Trophoblast cell (in vitro differentiated cells and primary cell): ENCODE measurements at regions not wholly inside any gene's neighbourhood (a gene's known extent, or its start where the extent isn't known, plus 50 kb on each side); places are given as distances from the start of the nearest gene placed in this dataset.
"Not testable (repeated sequence)": the region's sequence is repeated elsewhere in the genome, so short reads cannot be mapped to it uniquely, and the experiment has no call there.

Source experiments
- DNase-seq, 2 donors: peaks; one replicate each; pipeline ENCODE4 v3.0.0-alpha.2; 2016
- H2AFZ ChIP-seq: 2 replicates; pipeline ENCODE4 v1.6.1; 2013; ENCODE audit warnings: low read length, moderate library complexity, mild to moderate bottlenecking; ENCODE audit not compliant: insufficient read depth, poor library complexity
- H2AK5ac ChIP-seq: 2 replicates; pipeline ENCODE4 v1.6.1; 2013; ENCODE audit warnings: mild to moderate bottlenecking, low read length
- H2BK120ac ChIP-seq: 2 replicates; pipeline ENCODE4 v1.6.1; 2013; ENCODE audit warnings: low read length, mild to moderate bottlenecking, moderate library complexity; ENCODE audit not compliant: insufficient read depth, poor library complexity
- H2BK12ac ChIP-seq: 2 replicates; pipeline ENCODE4 v1.6.1; 2013; ENCODE audit warnings: mild to moderate bottlenecking, low read length, moderate library complexity
- H2BK5ac ChIP-seq: 2 replicates; pipeline ENCODE4 v1.6.1; 2013; ENCODE audit warnings: low read length, low read depth, moderate library complexity, mild to moderate bottlenecking; ENCODE audit not compliant: poor library complexity
- H3K14ac ChIP-seq: 2 replicates; pipeline ENCODE4 v1.6.1; 2013; ENCODE audit warnings: mild to moderate bottlenecking, low read length
- H3K18ac ChIP-seq: 2 replicates; pipeline ENCODE4 v1.6.1; 2013; ENCODE audit warnings: mild to moderate bottlenecking, low read length
- H3K23ac ChIP-seq: 2 replicates; pipeline ENCODE4 v1.6.1; 2013; ENCODE audit warnings: low read length
- H3K27ac ChIP-seq: 2 replicates; pipeline ENCODE4 v1.5.1; 2013; ENCODE audit warnings: low read depth, mild to moderate bottlenecking, inconsistent platforms, low read length, moderate library complexity
- H3K27me3 ChIP-seq: 2 replicates; pipeline ENCODE4 v1.6.1; 2013; ENCODE audit warnings: inconsistent platforms, mild to moderate bottlenecking, low read length, moderate library complexity; ENCODE audit not compliant: insufficient read depth
- H3K36me3 ChIP-seq, 2 experiments: 1 replicate in 1 of 2; 2 replicates in 1 of 2; pipeline ENCODE4 v1.6.1; 2013; ENCODE audit warnings: low read length in 2 of 2, mild to moderate bottlenecking in 2 of 2, moderate library complexity in 1 of 2; ENCODE audit not compliant: insufficient read depth in 2 of 2, control insufficient read depth in 1 of 2
- H3K4ac ChIP-seq: 2 replicates; pipeline ENCODE4 v1.6.1; 2013; ENCODE audit warnings: low read depth, mild to moderate bottlenecking, low read length, moderate library complexity
- H3K4me1 ChIP-seq, 2 experiments: 1 replicate in 1 of 2; 2 replicates in 1 of 2; pipeline ENCODE4 v1.6.1; 2013; ENCODE audit warnings: low read length in 2 of 2, mild to moderate bottlenecking in 2 of 2, moderate library complexity in 1 of 2; ENCODE audit not compliant: insufficient read depth in 2 of 2, control insufficient read depth in 1 of 2
- H3K4me2 ChIP-seq: 2 replicates; pipeline ENCODE4 v1.6.1; 2013; ENCODE audit warnings: inconsistent platforms, mild to moderate bottlenecking, low read length, moderate library complexity
- H3K4me3 ChIP-seq: 2 replicates; pipeline ENCODE4 v1.5.1; 2013; ENCODE audit warnings: mild to moderate bottlenecking, low read depth, low read length, inconsistent platforms
- H3K79me1 ChIP-seq: one replicate; pipeline ENCODE4 v1.6.1; 2013; ENCODE audit warnings: low read length
- H3K79me2 ChIP-seq: 2 replicates; pipeline ENCODE4 v1.6.1; 2013; ENCODE audit warnings: low read length, mild to moderate bottlenecking; ENCODE audit not compliant: control insufficient read depth, insufficient read depth, poor library complexity
- H3K9ac ChIP-seq: 2 replicates; pipeline ENCODE4 v1.6.1; 2013; ENCODE audit warnings: mild to moderate bottlenecking, low read length
- H3K9me3 ChIP-seq: 2 replicates; pipeline ENCODE4 v1.6.1; 2013; ENCODE audit warnings: low read depth, mild to moderate bottlenecking, control low read depth, inconsistent platforms, low read length; ENCODE audit not compliant: insufficient read depth
- H4K12ac ChIP-seq: 2 replicates; pipeline ENCODE4 v1.6.1; 2013; ENCODE audit warnings: low read depth, mild to moderate bottlenecking, low read length, moderate library complexity
- H4K8ac ChIP-seq: 2 replicates; pipeline ENCODE4 v1.6.1; 2013; ENCODE audit warnings: low read depth, mild to moderate bottlenecking, low read length, moderate library complexity
- H4K91ac ChIP-seq: one replicate; pipeline ENCODE4 v1.6.1; 2013; ENCODE audit warnings: low read depth, mild to moderate bottlenecking, low read length, moderate library complexity
- WGBS: extraction: QIAGEN DNeasy Blood & Tissue Kit; methylation state at CpG from one replicate; pipeline ENCODE4 v1.1.7; 2013; ENCODE audit warnings: missing lambda C conversion rate; ENCODE audit not compliant: insufficient read length, insufficient coverage; ENCODE audit errors: extremely low coverage; 5-methylcytosine and 5-hydroxymethylcytosine counted together

DNA sequence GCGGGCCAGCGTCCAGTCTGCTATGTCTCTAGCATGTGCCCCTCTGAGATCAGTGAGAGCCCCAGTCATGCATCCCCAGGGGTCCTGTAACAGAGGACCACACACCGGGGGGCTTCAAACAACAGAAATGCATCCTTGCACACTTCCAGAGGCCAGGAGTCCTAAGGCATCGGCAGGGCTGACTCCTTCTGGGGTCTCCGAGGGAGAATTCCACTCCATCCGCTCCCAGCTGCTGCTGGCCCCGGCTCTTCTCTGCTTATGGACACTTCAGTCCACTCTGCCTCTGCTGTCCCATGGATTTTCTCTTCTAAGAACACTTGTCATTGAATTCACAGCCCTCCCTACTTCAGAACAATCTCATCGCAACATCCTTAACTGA, 157.6 kb downstream of the NPIPB11 start:
- not testable (repeated sequence) for H2AFZ ChIP-seq, H3K18ac ChIP-seq, H3K79me2 ChIP-seq, H2BK120ac ChIP-seq, H3K4me1 ChIP-seq, H2BK5ac ChIP-seq, H3K4me3 ChIP-seq, H3K27ac ChIP-seq, H3K4ac ChIP-seq, H4K12ac ChIP-seq, H3K9ac ChIP-seq, H3K79me1 ChIP-seq, DNase-seq, H4K91ac ChIP-seq, H3K9me3 ChIP-seq, H3K23ac ChIP-seq, H3K36me3 ChIP-seq, H3K27me3 ChIP-seq, H2AK5ac ChIP-seq, H3K4me2 ChIP-seq, H3K14ac ChIP-seq, H4K8ac ChIP-seq, H2BK12ac ChIP-seq
- no CpG with 5 or more reads among the region's 8 CpGs for WGBS

DNA sequence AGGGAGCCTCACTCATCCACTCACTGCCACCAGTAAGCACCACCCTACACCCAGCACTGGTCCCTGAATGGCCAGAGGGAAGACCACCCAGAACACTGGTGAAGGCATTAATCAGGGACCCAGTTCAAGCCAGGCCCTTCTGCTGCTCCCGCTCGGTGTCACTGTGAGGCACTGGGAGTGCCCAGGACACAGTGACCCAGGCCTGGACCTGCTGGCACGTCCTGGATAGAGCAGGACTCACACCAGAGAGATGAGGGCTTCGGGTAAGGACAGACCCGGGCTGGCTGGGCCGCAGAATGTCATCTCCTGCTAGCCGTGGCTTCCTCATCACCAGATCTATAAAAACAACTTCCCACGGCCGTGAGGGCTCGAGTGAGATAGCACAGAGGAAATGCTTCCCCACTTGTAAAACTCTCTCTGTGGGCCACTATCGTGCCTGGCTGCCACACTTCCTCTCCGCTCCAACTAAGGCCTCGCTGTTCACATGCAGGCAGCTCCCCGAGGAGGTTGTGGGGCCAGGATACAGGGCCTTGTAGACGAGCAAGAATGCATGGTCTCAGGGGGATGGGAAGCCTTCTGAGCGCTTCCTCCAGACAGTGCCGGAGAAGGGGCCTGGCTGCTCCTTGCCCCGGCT, 158.1 kb downstream of the NPIPB11 start:
- H3K14ac ChIP-seq, DNase-seq, H2BK120ac ChIP-seq, H3K4me3 ChIP-seq, H4K91ac ChIP-seq, H3K36me3 ChIP-seq, H3K4me1 ChIP-seq, H4K12ac ChIP-seq, H3K27ac ChIP-seq, H4K8ac ChIP-seq, H3K79me2 ChIP-seq, H3K9ac ChIP-seq, H3K27me3 ChIP-seq, H2BK5ac ChIP-seq, H3K9me3 ChIP-seq, H2AK5ac ChIP-seq, H2AFZ ChIP-seq, H3K79me1 ChIP-seq, H3K23ac ChIP-seq, H3K4me2 ChIP-seq, H3K4ac ChIP-seq: not testable (repeated sequence)
- peak overlapping the region; percentile 53 for H3K18ac ChIP-seq
- no CpG with 5 or more reads among the region's 18 CpGs for WGBS
- H2BK12ac ChIP-seq = peak overlapping the region; percentile 40

DNA sequence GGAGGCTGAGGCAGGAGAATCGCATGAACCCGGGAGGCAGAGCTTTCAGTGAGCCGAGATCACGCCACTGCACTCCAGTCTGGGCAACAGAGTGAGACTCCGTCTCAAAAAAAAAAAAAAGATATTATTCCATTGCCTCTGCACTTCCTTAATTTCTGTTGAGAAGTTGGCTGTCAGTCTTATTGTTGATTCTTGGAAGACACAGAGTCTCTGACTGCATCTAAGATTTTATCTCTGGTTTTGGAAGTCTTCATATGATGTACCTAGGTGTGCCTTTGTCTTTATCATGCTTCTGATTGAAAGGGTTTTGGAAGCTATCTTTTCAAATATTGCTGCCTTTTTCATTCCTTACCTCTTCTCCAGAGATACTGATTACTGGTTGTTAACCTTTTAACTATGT, 160.4 kb downstream of the NPIPB11 start:
- H3K79me2 ChIP-seq, H3K18ac ChIP-seq, H3K4me3 ChIP-seq, H3K9me3 ChIP-seq, H3K79me1 ChIP-seq, H3K27me3 ChIP-seq, H3K4me1 ChIP-seq, H4K91ac ChIP-seq, H3K4me2 ChIP-seq, H3K23ac ChIP-seq, H4K8ac ChIP-seq, H2AK5ac ChIP-seq, H3K36me3 ChIP-seq, H2BK12ac ChIP-seq, H3K9ac ChIP-seq, H4K12ac ChIP-seq, H2BK5ac ChIP-seq, DNase-seq, H2BK120ac ChIP-seq, H3K14ac ChIP-seq, H3K4ac ChIP-seq, H2AFZ ChIP-seq, H3K27ac ChIP-seq: not testable (repeated sequence)
- no CpG with 5 or more reads among the region's 5 CpGs for whole genome bisulfite sequencing

DNA sequence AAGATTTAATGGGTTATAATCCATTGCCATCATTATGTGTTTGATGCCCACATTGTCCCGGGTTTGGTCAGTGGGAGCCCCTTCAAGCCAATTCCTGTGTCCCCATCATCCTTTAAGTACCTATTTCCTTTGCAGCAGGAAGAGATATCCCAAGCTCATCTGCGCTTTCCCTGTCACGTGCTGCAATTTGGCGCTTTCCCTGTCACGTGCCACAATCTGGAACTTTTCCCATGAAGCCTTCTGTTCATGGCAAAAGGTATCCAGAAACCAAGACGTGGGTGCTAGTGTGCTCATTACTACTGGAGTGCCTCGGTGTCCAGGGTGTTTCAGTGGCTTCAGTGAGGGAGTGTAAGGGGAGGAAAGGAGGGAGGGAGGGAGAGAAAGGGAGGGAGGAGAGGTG, 168.5 kb downstream of the NPIPB11 start:
- H3K27me3 ChIP-seq = no peaks in the 10 kb centered on the region
- no peak overlapping the region for H3K4ac ChIP-seq
- no peak overlapping the region for H3K4me3 ChIP-seq
- H3K36me3 ChIP-seq = no peaks in the 10 kb centered on the region
- no peak overlapping the region for H3K14ac ChIP-seq
- no peak overlapping the region for H3K18ac ChIP-seq
- H4K8ac ChIP-seq = no peak overlapping the region
- no peak overlapping the region for H3K27ac ChIP-seq
- H3K4me1 ChIP-seq = no peaks in the 10 kb centered on the region
- H3K4me2 ChIP-seq = no peak overlapping the region
- no peaks in the 10 kb centered on the region for H3K79me2 ChIP-seq
- no peak overlapping the region for H2BK120ac ChIP-seq
- no peak for DNase-seq
- H3K9me3 ChIP-seq = no peaks in the 10 kb centered on the region
- H3K79me1 ChIP-seq = no peaks in the 10 kb centered on the region
- no peak overlapping the region for H2AK5ac ChIP-seq
- H3K9ac ChIP-seq = no peak overlapping the region
- no peak overlapping the region for H2BK12ac ChIP-seq
- no CpG with 5 or more reads among the region's 7 CpGs for WGBS
- no peak overlapping the region for H2BK5ac ChIP-seq
- H3K23ac ChIP-seq = no peak overlapping the region
- H4K91ac ChIP-seq = no peak overlapping the region
- H4K12ac ChIP-seq = no peak overlapping the region
- H2AFZ ChIP-seq = no peak overlapping the region
